Neutrophil (primary cell): ENCODE measurements at regions not wholly inside any gene's neighbourhood (a gene's known extent, or its start where the extent isn't known, plus 50 kb on each side); places are given as distances from the start of the nearest gene placed in this dataset.

ENCODE experiments used
- H3K27ac ChIP-seq: fragments of 200-600 bp; sonication (generic); 2 replicates; pipeline ENCODE4 v1.5.1; 2016; ENCODE audit warnings: mild to moderate bottlenecking, moderate library complexity
- H3K27me3 ChIP-seq: fragments of 200-600 bp; sonication (generic); 2 replicates; pipeline ENCODE4 v1.6.0; 2016; ENCODE audit warnings: mild to moderate bottlenecking
- H3K36me3 ChIP-seq: fragments of 200-600 bp; sonication (generic); 2 replicates; pipeline ENCODE4 v1.5.1; 2017
- H3K4me1 ChIP-seq, 2 experiments: fragments of 200-600 bp in 1 of 2; sonication (generic) in 1 of 2; 1 replicate in 1 of 2; 2 replicates in 1 of 2; pipeline versions ENCODE4 v1.5.1 to v1.6.1; 2013 to 2016; ENCODE audit warnings: low read depth in 1 of 2, low read length in 1 of 2, mild to moderate bottlenecking in 1 of 2, moderate library complexity in 1 of 2; ENCODE audit not compliant: control insufficient read depth in 1 of 2, insufficient read depth in 1 of 2
- H3K4me3 ChIP-seq, 2 experiments: fragments of 200-600 bp in 1 of 2; sonication (generic) in 1 of 2; 1 replicate in 1 of 2; 2 replicates in 1 of 2; pipeline ENCODE4 v1.5.1; 2013 to 2016; ENCODE audit warnings: low read depth in 1 of 2, low read length in 1 of 2, mild to moderate bottlenecking in 1 of 2, moderate library complexity in 1 of 2
- H3K9me3 ChIP-seq: fragments of 200-600 bp; sonication (generic); 2 replicates; pipeline ENCODE4 v1.5.1; 2016
- TF ChIP-seq, protein P1 (sequence below): fragments of 200-600 bp; sonication (generic); IDR thresholded peaks from 2 replicates; pipeline ENCODE4 v1.5.1; 2016; ENCODE audit warnings: antibody characterized with exemption

DNA sequence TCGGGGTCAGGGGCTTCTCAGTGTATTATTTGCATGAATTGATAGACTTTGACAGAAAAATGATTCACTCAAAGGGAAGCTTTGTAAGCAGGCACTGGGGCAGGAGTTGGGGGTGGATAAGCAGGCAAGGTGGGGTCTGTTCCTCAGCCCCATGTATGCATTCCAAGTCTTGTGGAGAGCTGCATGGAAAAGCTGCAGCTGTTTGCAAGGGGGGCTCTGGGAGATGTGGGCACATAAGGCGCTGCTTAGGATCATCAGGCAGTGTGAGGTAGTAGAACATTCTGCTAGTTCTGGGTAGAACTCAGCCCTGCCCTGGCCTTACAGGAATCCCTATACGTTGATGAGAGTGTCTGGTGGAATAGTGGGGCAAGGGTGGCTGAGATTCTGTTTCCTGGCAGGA lies 154.2 kb upstream of the LRIG1 start:
- TF ChIP-seq, protein P1, sequence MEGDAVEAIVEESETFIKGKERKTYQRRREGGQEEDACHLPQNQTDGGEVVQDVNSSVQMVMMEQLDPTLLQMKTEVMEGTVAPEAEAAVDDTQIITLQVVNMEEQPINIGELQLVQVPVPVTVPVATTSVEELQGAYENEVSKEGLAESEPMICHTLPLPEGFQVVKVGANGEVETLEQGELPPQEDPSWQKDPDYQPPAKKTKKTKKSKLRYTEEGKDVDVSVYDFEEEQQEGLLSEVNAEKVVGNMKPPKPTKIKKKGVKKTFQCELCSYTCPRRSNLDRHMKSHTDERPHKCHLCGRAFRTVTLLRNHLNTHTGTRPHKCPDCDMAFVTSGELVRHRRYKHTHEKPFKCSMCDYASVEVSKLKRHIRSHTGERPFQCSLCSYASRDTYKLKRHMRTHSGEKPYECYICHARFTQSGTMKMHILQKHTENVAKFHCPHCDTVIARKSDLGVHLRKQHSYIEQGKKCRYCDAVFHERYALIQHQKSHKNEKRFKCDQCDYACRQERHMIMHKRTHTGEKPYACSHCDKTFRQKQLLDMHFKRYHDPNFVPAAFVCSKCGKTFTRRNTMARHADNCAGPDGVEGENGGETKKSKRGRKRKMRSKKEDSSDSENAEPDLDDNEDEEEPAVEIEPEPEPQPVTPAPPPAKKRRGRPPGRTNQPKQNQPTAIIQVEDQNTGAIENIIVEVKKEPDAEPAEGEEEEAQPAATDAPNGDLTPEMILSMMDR, result no peak
- H3K4me3 ChIP-seq, result no peak overlapping the region
- no peak overlapping the region for H3K27ac ChIP-seq
- no peaks in the 10 kb centered on the region for H3K4me1 ChIP-seq
- no peaks in the 10 kb centered on the region for H3K27me3 ChIP-seq
- H3K36me3 ChIP-seq, result no peaks in the 10 kb centered on the region
- H3K9me3 ChIP-seq, result no peaks in the 10 kb centered on the region

DNA sequence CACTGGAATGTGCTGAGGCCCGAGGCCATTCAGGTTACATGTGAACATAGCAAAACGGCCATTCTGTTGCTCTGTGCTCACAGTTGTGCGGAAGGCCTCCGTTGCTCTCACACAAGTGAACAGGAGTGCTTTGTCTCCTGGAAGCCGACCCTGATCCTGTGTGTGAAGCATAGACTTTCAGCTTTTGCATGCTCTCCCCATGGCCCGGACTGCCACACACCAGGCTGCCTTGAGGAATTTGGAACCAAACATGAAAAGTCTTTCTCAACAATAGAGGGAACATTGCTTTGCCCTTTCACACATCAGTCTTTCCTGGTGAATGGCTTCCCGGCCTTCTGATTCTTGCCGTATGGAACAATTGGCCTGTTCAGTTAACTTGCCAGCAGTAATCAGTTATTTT lies 154.8 kb upstream of the LRIG1 start:
- Histone ChIP-seq H3K36me3 (no peaks in the 10 kb centered on the region), H3K4me3 (no peak overlapping the region), H3K9me3 (no peaks in the 10 kb centered on the region), H3K4me1 (no peaks in the 10 kb centered on the region), H3K27ac (no peak overlapping the region), H3K27me3 (no peaks in the 10 kb centered on the region)
- TF ChIP-seq, protein P1, result no peak

DNA sequence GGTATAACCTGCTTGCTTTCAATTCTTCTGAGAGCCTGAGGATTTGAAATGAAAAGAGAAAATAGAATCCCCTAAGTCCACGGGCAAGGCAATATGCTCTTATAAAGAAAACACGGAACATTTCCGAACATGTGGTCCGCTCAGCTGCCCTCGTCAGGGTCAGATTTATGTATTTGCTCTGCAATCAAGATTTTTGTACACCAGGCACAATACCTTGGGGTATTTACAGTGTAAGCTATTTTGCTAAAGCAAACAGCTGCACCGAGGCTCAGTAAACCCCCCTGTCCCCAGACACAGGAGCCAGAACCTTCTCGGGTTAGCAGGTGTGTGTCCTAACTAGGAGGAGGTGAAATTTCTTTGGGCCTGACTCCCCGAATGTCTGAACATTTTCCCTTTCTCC lies 155.8 kb upstream of the LRIG1 start:
- TF ChIP-seq, protein P1, result no peak

DNA sequence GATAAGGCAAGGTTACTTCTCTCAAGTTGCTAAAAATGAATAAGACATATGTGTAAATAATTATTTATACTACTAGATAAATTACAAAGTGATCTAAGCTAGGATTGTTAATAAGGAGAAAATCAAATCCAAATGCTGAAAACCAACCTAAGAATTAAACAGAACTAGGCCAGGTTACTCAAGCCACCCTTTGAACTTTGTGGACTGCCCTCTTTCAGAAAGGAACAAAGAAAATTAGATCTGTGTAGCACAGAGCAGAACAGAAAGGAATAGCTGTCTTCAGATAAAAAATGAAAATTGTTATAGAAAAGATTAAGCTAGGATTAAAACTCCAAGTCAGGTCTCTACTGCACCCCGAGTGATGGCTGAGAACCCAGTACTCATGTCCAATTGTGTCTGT lies 158.2 kb upstream of the LRIG1 start:
- Histone ChIP-seq H3K36me3 (no peaks in the 10 kb centered on the region), H3K27ac (no peak overlapping the region), H3K4me1 (no peaks in the 10 kb centered on the region), H3K9me3 (no peaks in the 10 kb centered on the region), H3K27me3 (no peaks in the 10 kb centered on the region), H3K4me3 (no peak overlapping the region)
- TF ChIP-seq, protein P1, result no peak

More for the DNA sequence above, 155.8 kb upstream of the LRIG1 start:
- Histone ChIP-seq H3K36me3 (no peaks in the 10 kb centered on the region), H3K27ac (no peak overlapping the region), H3K9me3 (no peaks in the 10 kb centered on the region), H3K4me3 (no peak overlapping the region), H3K4me1 (no peaks in the 10 kb centered on the region), H3K27me3 (no peaks in the 10 kb centered on the region)

DNA sequence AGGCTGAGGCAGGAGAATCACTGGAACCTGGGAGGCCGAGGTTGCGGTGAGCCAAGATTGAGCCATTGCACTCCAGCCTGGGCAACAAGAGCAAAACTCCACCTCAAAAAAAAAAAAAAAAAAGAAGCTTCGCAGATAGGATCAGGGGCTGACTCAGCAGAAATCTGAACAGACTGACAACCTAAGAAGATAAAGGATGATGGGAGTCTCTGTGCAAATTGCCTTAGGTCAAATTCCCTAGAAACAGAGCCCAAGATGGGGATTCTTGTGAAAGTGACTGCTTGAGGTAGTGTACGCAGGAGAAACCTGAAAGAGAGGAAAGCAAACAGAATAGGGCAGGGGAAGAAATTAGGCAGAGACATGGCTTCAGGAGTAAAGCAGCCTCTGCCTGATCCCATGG lies 160.8 kb upstream of the LRIG1 start:
- Histone ChIP-seq H3K9me3 (no peaks in the 10 kb centered on the region), H3K27ac (no peak overlapping the region), H3K4me1 (no peaks in the 10 kb centered on the region), H3K4me3 (no peak overlapping the region), H3K27me3 (peaks cover 4% of the 10 kb centered on the region), H3K36me3 (no peaks in the 10 kb centered on the region)
- TF ChIP-seq, protein P1, result no peak

DNA sequence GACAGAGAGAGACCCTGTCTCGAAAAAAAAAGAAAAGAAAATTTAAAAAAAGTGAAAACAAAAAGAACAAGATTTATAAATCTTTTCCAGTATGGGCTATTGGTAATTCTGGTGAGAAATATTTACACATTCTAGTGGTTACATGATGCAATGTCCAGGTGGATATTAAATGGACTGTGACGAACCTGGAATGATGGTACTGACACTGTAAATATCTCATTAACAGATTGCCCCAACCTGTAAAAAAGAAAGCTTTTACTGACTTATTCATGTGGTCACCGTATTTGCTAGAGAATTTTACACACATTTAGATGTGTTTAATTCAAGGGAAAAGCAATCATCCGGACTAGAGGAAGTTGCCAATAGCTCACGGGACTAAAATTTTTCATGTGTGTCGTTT lies 162.1 kb upstream of the LRIG1 start:
- TF ChIP-seq, protein P1, result no peak
- Histone ChIP-seq H3K9me3 (no peaks in the 10 kb centered on the region), H3K4me3 (no peak overlapping the region), H3K27ac (no peak overlapping the region), H3K4me1 (no peaks in the 10 kb centered on the region), H3K36me3 (no peaks in the 10 kb centered on the region), H3K27me3 (peaks cover 10% of the 10 kb centered on the region)
